Renal cortex interstitium (tissue), 11 donors: ENCODE measurements at regions not wholly inside any gene's neighbourhood (a gene's known extent, or its start where the extent isn't known, plus 50 kb on each side); places are given as distances from the start of the nearest gene placed in this dataset.
"Not testable (repeated sequence)": the region's sequence is repeated elsewhere in the genome, so short reads cannot be mapped to it uniquely, and the experiment has no call there.

Experiments used
- DNase-seq, 11 donors: peaks; one replicate each; pipeline ENCODE4 v3.0.0-alpha.2; 2013; ENCODE audit warnings: low read depth in 9 of 11, low spot score in 4 of 11; ENCODE audit errors: extremely low read depth in 1 of 11

- DNase-seq = no peak
Measured at GRCh38 chr3:109933576-109933975, 596.2 kb upstream of the DPPA4 start.

GRCh38 chr3:109939817-109940216, 602.5 kb upstream of the DPPA4 start:
- DNase-seq = no peak

GRCh38 chr3:109943181-109943580, 605.8 kb upstream of the DPPA4 start:
- no peak for DNase-seq

GRCh38 chr3:109944836-109945235, 607.5 kb upstream of the DPPA4 start:
- DNase-seq = no peak

GRCh38 chr3:109952924-109953323, 615.6 kb upstream of the DPPA4 start:
- DNase-seq = no peak

DNA sequence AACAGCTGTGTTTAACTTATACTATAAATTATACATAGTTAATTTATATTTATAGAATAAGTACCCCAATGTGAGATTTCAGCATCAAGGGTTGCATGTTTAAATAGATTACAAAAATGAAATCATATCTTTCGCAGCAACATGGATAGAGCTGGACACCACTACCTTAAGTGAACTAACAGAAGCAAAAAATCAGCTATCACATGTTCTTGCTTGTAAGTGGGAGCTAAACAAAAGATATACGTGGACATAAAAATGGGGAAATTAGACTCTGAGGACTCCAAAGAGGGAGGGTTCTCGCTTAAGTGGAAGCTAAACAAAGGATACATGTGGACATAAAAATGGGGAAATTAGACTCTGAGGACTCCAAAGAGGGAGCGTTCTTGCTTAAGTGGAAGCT, 626.5 kb upstream of the DPPA4 start:
- no peak for DNase-seq

DNA sequence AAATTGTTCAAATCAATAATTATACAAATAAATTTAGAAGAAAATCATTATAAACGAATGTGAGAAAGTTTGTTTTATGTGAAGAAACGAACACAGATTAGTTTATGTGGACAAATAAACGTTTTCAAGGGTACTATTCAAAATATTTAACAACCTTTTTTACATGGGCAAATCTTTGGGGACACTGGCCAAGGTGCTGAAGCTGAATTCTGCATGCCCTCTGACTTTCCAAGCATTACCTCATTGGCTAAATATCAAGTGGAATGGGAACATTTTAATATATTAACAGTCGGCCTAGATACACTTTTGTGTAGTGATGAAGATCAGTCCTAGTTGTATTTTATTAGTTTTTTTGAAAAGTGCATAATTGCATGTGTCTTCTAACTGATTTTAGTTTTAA, 636.4 kb upstream of the DPPA4 start:
- DNase-seq = no peak

DNA sequence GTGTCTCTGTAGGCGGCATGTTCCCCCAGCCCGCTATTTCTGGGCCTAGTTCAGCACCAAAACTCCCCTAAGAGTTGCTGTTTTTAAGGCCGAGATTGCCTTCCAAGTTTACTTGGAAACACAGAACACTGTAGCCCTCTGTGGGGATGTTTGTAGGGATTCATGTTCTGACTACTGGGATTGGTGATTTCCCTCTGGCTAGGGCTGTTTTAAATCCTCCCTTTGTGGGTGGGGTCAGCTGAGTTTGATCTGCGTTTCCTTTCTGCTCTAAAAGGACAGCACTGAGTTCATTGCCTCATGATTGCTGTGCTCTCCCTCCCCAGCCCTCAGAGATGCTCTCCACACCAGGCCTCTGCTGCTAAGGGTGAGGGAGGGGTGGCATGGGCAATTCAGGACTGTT, 640.6 kb upstream of the DPPA4 start:
- no peak for DNase-seq

GRCh38 chr3:109982201-109982600, 644.9 kb upstream of the DPPA4 start:
- peak in 4 of 11 donors; percentile 2 to 14 (median 8) for DNase-seq

GRCh38 chr3:109984976-109985375, 647.6 kb upstream of the DPPA4 start:
- no peak for DNase-seq

DNA sequence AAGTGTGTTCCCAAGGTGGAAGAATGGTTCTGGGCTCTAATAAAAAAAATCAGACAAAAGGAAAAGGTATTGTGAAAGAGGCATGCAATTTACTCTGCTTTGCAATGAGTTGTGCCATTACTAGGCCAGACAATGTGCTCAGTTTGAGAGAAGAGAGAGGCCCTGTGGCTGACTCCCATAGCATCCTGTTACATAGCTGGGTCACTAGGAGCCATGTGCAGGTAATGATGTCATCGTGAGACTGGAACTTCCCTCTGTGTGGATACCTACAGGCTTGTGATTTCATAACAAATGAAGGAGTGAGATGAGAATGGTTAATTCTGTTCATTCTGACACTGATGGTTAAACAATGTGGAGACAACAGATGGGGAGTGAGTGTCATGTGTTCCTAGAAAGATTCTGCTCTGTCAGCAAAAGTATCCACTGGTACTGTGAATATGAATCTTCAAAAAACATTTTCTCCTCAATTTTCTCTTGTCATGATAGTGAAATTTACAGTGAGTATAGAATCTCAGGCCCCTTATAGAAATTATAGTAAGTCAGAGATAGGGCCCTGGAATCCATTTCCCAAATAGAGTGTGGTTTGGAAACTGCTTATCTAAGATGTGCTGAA, 648.7 kb upstream of the DPPA4 start:
- DNase-seq = no peak

DNA sequence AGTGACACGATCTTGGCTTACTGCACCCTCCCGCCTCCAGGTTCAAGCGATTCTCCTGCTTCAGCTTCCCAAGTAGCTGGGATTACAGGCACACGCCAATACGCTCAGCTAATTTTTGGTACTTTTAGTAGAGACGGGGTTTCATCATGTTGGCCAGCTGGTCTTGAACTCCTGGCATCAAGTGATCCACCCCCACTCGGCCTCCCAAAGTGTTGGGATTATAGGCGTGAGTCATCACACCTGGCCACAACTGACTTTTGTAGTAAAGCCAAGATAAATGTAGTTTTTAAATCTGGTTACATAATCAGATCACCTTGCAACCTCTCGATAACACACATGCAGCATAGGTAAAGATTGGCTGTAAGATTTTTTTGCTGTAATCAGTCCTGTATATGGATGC, 657.5 kb upstream of the DPPA4 start:
- no peak for DNase-seq

DNA sequence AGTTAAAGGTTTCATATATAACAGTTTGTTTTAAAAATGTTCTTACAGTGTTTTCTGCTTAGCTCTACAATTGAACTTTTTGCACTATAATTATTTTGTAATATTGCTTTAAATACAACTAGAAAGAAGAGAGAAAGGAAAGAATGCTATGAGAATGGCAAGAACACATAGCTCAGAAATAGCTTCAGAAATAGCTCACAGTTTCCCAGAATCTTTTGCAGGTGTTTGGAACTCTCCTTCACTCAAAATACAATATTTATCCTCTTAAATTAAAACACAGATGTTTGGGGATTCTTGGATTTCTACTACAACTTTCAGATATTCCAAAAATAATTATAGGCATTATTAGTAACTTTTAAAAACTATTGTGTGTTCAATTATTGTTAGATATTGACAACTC, 658.0 kb upstream of the DPPA4 start:
- no peak for DNase-seq

GRCh38 chr3:110001905-110002304, 664.6 kb upstream of the DPPA4 start:
- DNase-seq = not testable (repeated sequence)

GRCh38 chr3:110006913-110007312, 669.6 kb upstream of the DPPA4 start:
- DNase-seq = no peak

DNA sequence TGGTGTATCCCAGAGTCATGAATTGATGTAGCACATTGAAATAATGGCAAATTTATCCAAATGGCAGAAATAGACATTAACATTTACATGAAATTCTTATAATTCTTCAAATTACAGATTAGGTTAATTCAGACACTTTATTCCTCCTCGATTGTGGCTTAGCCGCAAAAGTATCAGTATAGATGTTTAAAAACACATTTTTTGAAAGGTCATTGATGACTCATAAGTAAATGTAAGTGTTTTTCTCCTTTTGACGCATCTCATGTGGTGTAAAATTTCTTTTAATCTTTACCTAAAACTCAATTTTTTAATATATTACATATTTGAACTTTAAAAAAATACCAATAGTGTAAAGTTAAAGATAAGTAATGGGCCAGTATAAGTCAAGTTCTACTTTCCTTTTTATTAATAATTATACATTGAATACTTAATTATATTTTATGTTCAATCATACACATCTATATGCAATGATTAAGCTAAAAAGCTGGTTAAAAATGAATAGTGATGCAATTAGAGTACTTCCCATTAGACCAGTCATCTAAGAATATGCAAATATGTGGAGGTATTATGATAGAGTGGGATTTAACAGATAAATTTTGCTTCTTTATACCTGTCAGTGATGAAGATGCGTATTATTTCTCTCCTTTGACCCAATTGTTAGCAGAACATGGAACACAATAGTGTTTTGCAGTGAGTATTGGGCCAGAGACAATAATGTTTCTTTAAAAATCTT, 678.1 kb upstream of the DPPA4 start:
- DNase-seq = no peak

DNA sequence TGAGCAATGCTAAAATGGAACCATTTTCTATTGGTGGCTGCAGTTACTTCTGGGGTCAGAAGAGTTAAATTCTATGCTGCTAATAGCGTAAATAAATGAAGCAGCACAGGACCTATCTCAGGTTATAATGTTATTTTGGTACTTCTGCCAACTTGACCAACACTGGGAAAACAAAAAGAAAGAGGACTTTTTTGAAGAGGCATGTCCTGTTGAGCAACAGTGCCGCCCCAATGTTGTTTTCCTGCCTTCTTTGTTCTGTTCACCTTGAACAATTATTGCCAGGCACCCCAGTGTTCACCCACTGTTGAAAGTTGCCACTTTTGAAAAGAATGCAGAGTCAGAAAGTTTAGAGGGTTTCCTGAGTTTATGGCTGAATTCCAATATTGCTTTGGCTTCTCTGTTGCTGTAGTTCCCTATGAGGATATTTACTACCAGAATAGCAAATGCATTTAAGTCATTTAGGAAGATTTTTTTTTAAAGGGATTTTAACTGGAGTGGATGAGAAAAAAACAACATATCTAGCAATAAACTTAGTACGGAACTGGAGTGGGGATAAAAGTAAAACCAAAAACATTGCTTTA, 679.0 kb upstream of the DPPA4 start:
- DNase-seq = no peak

GRCh38 chr3:110017304-110017703, 680.0 kb upstream of the DPPA4 start:
- DNase-seq = no peak

GRCh38 chr3:110021659-110022058, 684.3 kb upstream of the DPPA4 start:
- DNase-seq = no peak

GRCh38 chr3:110023022-110023421, 685.7 kb upstream of the DPPA4 start:
- not testable (repeated sequence) for DNase-seq

DNA sequence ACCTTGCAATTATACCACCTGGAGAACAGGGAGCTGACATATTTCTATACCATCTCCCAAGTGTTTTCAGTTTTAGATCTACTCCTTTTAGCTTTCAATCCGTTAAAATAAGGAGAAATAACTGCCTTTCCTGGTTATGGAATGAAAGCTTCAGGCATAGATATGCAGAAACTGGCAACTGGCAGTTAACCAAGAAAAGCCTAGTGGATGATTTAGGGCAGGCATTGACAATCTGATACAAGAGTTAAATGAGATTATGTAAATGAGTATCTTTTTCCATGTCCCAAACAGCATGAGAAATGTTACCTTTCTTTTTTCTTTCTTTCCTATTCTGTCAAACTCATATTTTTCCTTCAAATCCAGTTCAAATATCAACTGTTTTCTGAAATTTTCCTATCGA, 689.1 kb upstream of the DPPA4 start:
- DNase-seq = no peak
